ENCODE measurements at regions not wholly inside any gene's neighbourhood (a gene's known extent, or its start where the extent isn't known, plus 50 kb on each side); places are given as distances from the start of the nearest gene placed in this dataset.
"Not testable (repeated sequence)": the region's sequence is repeated elsewhere in the genome, so short reads cannot be mapped to it uniquely, and the experiment has no call there.

DNA sequence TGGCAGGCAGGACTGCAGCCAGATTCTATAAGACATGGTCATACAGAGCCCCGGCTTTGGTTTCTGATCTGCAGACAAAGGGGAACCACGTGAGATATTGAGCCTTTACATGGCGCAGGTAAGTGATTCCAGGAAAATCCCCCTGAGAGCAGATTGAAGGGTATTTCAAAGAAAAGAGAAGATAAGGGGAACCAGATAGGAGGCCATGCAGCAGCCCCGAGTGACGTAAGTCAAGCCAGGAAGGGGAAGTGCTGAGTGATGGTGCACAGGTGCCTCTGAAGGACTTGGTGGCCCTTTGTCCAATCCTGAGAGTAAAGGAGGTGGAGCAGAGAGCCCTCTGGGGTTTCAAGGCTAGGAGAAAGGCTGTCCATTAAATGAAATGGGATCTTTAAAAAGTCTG is 329.0 kb downstream of the ACTR3B start:
- DNase-seq (ENCODE audit: low spot score): no peak

- no peak for DNase-seq (ENCODE audit: low spot score)
Measured at GRCh38 chr7:153090209-153090608, 330.7 kb downstream of the ACTR3B start.

DNA sequence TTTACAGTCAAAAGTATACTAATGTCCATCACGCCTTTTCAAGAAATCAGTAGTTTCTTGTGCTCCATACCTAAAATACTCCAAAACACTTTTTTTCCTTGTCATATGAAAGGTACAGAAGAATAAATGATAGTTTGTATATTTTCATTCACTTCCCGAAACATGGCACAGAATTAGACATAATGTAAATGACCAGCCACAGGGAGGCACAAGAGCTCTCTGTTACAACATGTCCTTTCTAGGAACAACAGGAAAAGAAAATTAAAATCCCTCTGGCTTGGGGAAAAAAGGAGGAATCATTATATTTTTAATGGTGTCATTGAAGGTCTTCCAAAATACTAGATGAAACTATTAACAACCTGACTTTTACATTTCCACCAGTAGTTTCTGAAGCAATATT is 331.2 kb downstream of the ACTR3B start:
- DNase-seq (ENCODE audit: low spot score): no peak

DNA sequence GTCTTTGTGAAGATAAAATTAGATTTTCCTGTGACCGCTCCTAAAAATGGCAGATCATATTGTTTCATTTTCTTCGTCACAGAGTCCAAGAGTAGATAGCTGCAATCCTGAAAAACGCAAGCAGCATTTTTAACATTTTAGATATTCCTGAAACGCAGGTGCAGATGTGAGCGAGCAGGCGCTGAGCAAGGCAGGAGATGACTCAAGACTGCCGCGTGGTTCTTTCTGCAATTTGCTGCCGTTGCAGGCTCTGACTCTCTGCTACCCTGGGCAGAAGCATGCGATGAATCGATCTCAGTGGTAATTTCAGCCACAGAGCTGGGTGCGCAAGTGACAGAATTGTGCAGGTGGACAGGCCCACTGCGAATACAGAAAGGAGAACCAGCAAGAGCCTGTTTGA is 331.9 kb downstream of the ACTR3B start:
- DNase-seq (ENCODE audit: low spot score): no peak

DNA sequence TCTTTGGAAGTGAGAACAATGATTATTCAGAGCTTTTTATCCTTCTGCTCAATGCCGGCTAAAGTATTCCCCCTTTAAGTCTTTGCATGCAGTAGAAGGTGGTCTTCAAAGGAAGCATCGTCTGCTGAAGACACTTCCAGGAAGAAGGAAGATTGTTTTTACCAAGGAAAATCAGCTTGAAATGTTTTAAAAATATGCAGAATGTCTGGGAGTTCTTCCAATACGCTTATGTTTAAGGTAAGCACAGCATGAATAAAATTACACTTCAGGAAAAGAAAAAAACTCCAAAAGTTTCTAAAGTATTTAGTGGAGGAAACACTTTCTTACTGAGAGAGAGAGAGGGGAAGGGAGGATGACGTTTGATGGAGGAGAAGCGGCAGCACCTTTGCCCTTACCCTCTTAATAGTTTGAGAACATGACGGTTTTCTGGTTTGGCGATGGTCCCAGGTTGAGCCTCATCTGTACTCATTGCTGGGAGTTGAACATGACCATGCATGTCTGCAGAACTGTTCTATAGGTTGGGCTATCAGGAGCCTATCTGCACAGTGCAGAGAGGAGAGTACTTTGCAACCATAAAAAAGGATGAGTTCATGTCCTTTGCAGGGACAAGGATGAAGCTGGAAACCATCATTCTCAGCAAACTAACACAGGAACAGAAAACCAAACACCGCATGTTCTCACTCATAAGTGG is 338.1 kb downstream of the ACTR3B start:
- DNase-seq (ENCODE audit: low spot score): no peak

DNA sequence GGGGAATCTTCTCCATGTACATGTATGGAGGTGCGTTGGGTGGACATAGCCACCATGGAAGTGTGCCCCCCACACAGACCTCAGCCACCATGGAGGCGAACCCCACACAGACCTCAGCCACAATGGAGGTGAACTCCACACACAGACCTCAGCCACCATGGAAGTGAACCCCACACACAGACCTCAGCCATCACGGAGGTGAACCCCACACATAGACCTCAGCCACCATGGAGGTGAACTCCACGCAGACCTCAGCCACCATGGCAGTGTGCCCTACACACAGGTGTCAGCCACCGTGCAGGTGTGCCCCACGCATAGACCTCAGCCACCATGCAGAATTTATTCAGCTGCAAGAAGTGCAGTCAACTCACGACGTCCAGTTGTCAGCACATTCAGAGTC is 339.7 kb downstream of the ACTR3B start:
- DNase-seq (ENCODE audit: low spot score): no peak

GRCh38 chr7:153100691-153101237 is 341.2 kb downstream of the ACTR3B start:
- no peak for DNase-seq (ENCODE audit: low spot score)

GRCh38 chr7:153103202-153103601 is 343.6 kb downstream of the ACTR3B start:
- no peak for DNase-seq (ENCODE audit: low spot score)

- DNase-seq (ENCODE audit: low spot score): no peak
Measured at GRCh38 chr7:153107826-153108225, 348.3 kb downstream of the ACTR3B start.

GRCh38 chr7:153109566-153109965 is 350.0 kb downstream of the ACTR3B start:
- no peak for DNase-seq (ENCODE audit: low spot score)

GRCh38 chr7:153110606-153111005 is 351.1 kb downstream of the ACTR3B start:
- no peak for DNase-seq (ENCODE audit: low spot score)

GRCh38 chr7:153122255-153122654 is 362.7 kb downstream of the ACTR3B start:
- not testable (repeated sequence) for DNase-seq (ENCODE audit: low spot score)

- DNase-seq (ENCODE audit: low spot score): no peak
Measured at GRCh38 chr7:153130052-153130451, 370.5 kb downstream of the ACTR3B start.

- DNase-seq (ENCODE audit: low spot score): no peak
Measured at GRCh38 chr7:153151766-153152165, 392.2 kb downstream of the ACTR3B start.

- no peak for DNase-seq (ENCODE audit: low spot score)
Measured at GRCh38 chr7:153152801-153153422, 393.4 kb downstream of the ACTR3B start.

DNA sequence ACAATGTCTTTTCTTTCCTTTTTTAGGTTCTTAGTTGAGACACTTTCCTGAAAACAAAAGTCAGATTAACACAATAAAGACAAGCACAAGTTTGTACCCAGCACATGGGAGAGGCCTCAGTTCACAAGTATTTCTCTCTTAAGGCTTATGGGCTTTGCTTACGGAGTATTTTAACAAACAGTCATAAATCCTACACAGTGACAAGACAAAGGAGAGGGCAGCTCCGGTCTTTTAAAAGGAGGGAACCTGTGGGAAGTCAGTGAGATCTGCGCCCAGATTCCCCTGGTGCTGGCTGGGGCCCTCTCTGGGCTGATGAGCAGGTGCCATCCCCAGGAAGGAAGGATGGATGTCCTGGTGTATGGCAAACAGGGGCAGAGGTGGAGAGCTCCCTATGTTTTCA is 398.6 kb downstream of the ACTR3B start:
- DNase-seq (ENCODE audit: low spot score): no peak

DNA sequence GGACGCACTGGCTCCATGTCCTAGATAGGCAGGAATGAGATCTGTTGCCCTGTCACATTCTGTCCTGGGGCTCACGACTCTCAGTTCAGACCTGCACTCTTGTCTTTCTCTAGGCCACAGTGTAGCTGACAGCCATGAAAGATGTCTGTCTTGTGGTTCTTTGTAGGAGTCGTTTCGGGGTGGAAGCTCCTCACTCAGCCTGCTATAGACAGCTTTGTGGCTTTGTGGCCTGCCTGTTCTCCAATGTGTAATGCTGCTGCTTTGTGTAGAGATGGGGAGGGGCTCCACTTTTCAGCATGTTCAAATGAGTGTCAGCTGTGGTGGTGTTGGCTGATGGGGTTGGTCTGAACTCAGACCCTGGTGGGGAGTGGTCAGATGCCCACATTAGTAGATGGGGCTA is 410.7 kb downstream of the ACTR3B start:
- DNase-seq (ENCODE audit: low spot score): no peak

GRCh38 chr7:153185936-153186335 is 426.4 kb downstream of the ACTR3B start:
- DNase-seq (ENCODE audit: low spot score): no peak

DNA sequence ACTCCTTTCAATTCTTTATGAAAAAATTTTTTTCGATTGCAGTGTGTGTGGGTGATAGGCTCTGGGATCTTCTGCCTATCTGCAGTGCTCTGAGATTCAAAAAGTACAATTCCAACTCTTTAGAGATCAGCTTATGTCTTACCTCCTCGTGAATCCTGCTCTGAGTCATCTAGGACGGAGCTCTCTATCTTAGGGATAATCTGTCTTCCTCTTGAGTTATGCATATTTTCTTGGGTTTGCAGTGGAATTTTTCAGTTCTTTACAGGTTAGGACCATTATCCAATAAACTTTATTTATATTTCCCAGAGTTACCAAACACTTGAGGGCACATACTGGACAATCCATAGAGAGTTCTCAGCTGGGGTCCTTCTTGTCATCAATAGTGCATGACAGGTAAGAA is 428.6 kb downstream of the ACTR3B start:
- DNase-seq (ENCODE audit: low spot score): no peak

DNA sequence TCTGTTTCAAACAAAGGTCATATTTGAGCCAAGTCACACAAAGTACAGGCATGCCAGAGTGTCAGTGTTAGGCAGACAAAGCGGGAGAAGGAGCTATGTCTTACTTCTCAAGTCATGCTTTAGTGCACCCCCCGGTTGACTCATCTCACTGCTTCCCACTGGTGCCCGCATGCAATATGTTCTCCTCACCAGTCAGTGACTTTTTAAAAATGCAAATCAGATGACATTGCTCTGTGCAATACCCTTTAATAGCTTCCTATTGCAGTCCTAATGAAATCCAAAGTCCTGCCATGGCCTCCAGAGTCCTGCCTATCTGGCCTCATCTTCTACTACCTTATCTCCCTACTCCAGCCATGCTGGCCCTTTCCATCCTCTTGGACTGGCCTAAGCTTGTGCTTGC is 429.1 kb downstream of the ACTR3B start:
- peak; percentile 79 for DNase-seq (ENCODE audit: low spot score)

- DNase-seq (ENCODE audit: low spot score): peak; percentile 9
Measured at GRCh38 chr7:153190452-153190851, 430.9 kb downstream of the ACTR3B start.

- no peak for DNase-seq (ENCODE audit: low spot score)
Measured at GRCh38 chr7:153190986-153191385, 431.4 kb downstream of the ACTR3B start.

GRCh38 chr7:153193144-153193595 is 433.6 kb downstream of the ACTR3B start:
- DNase-seq (ENCODE audit: low spot score): peak; percentile 34

DNA sequence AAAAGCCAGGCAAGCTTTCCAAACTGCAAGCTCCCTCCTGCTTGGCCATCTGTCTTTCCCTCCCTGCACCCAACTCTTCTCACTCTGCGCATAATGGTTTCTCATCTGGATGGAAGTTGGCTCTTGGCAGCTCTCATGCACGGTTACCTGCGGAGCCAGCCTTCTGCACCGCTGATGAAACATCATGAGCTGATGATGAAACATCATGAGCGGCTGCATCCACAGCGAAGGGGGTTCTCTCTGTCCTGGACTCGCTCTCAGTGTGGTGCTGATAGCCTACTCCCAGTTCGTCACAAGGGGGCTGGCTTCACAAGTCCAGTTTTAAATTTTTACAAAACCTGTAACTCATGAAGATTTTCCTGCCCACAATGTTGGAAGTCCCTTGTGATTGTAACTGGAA is 457.5 kb downstream of the ACTR3B start:
- no peak for DNase-seq (ENCODE audit: low spot score)
